ENCODE measurements at regions not wholly inside any gene's neighbourhood (a gene's known extent, or its start where the extent isn't known, plus 50 kb on each side); places are given as distances from the start of the nearest gene placed in this dataset.

GRCh38 chr2:200181755-200182154 is 124.7 kb upstream of the SPATS2L start:
- Histone ChIP-seq H3K36me3 (no peaks in the 10 kb centered on the region), H3K27me3 (no peaks in the 10 kb centered on the region), H3K4me1 (peaks cover 0 to 22% (median 6%) of the 10 kb centered on the region in 4 donors), H3K27ac (no peak overlapping the region), H3K4me3 (no peak overlapping the region), H3K9me3 (no peaks in the 10 kb centered on the region)
- ATAC-seq (no peak), DNase-seq (no peak)
- intact Hi-C loops (cut with DNase I): no loop called here
- no peak for TF ChIP-seq POLR2A (IDR thresholded peaks at IDR 0.05)
- TF ChIP-seq, protein P1, sequence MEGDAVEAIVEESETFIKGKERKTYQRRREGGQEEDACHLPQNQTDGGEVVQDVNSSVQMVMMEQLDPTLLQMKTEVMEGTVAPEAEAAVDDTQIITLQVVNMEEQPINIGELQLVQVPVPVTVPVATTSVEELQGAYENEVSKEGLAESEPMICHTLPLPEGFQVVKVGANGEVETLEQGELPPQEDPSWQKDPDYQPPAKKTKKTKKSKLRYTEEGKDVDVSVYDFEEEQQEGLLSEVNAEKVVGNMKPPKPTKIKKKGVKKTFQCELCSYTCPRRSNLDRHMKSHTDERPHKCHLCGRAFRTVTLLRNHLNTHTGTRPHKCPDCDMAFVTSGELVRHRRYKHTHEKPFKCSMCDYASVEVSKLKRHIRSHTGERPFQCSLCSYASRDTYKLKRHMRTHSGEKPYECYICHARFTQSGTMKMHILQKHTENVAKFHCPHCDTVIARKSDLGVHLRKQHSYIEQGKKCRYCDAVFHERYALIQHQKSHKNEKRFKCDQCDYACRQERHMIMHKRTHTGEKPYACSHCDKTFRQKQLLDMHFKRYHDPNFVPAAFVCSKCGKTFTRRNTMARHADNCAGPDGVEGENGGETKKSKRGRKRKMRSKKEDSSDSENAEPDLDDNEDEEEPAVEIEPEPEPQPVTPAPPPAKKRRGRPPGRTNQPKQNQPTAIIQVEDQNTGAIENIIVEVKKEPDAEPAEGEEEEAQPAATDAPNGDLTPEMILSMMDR (IDR thresholded peaks at IDR 0.05): no peak
- 65% methylated on average over 2 of the region's 5 CpGs for WGBS (ENCODE audit: insufficient coverage, low coverage, low lambda C conversion rate, missing lambda C conversion rate)

DNA sequence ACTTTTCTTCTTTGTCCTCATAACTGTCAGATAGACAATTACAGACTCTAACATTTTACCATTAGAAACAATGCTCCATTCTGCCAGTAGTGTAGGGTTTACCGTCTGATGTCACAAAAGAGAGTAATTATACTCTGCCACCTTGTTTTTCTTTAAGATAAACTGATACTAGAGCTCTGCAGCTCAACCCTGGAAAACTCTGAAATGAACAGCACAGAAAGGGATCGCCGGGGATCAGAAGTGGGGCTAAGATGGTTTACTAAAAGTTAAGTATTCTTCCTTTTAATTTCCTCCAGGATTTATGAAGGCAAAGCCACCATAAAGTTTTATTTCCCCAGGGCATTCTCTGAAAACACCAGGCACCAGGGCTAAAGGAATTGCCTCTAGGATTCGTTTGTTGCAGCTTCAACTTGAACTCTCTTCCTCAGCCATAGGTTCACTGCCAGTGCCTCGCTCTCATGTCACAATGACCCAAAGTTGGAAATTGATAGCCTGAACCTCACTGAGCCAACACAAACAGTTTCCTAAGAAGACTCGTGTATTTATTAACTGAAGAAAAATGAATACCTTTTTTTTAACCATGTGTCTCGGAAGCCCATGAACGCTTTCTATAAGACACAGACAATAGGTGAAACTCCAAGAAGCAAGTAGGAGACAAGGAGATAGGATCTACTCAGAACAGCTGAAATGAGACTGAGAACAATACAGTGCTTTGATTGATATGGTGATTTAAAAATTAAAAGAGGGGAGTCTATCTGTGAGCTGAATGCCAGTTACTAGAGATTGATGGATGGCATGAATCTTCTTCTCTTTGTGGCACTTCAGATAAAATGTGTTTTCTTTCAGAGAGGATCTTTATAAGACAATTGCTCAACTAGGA is 121.5 kb upstream of the SPATS2L start:
- Histone ChIP-seq H3K9me3 (no peaks in the 10 kb centered on the region), H3K4me3 (peak overlapping the region in 2 of 3 donors; percentile 26 to 34), H3K27me3 (no peaks in the 10 kb centered on the region), H3K36me3 (no peaks in the 10 kb centered on the region), H3K27ac (peak overlapping the region in 2 of 3 donors; percentile 42 to 49), H3K4me1 (peaks cover 0 to 22% (median 6%) of the 10 kb centered on the region in 4 donors)
- ATAC-seq (peak; percentile 90 to 97 (median 94)), DNase-seq (peak in 1 of 3 donors; percentile 66)
- 21% methylated on average over 8 of the region's 8 CpGs for WGBS (ENCODE audit: insufficient coverage, low coverage, low lambda C conversion rate, missing lambda C conversion rate)
- no peak for TF ChIP-seq POLR2A (IDR thresholded peaks at IDR 0.05)
- TF ChIP-seq, protein P1 (IDR thresholded peaks at IDR 0.05): peak in 1 of 4 donors; percentile 7
- intact Hi-C loops (cut with DNase I): no loop called here

- Histone ChIP-seq H3K27me3 (no peaks in the 10 kb centered on the region), H3K9me3 (no peaks in the 10 kb centered on the region), H3K27ac (peak overlapping the region in 2 of 3 donors; percentile 42 to 49), H3K4me1 (peaks cover 0 to 22% (median 6%) of the 10 kb centered on the region in 4 donors), H3K4me3 (peak overlapping the region in 1 of 3 donors; percentile 34), H3K36me3 (no peaks in the 10 kb centered on the region)
- peak; percentile 68 to 89 (median 82) for ATAC-seq
- no peak for DNase-seq
- WGBS (ENCODE audit: insufficient coverage, low coverage, low lambda C conversion rate, missing lambda C conversion rate): 23% methylated on average over 5 of the region's 5 CpGs
- TF ChIP-seq, protein P1 (IDR thresholded peaks at IDR 0.05): no peak
- no peak for TF ChIP-seq POLR2A (IDR thresholded peaks at IDR 0.05)
- intact Hi-C loops (cut with DNase I): no loop called here
Observed at GRCh38 chr2:200185628-200186000, 120.9 kb upstream of the SPATS2L start.

GRCh38 chr2:200186002-200186401 is 120.5 kb upstream of the SPATS2L start:
- Histone ChIP-seq H3K36me3 (no peaks in the 10 kb centered on the region), H3K4me1 (peaks cover 0 to 22% (median 6%) of the 10 kb centered on the region in 4 donors), H3K27ac (peak overlapping the region in 1 of 3 donors; percentile 25), H3K9me3 (no peaks in the 10 kb centered on the region), H3K4me3 (no peak overlapping the region), H3K27me3 (no peaks in the 10 kb centered on the region)
- no peak for DNase-seq
- 58% methylated on average over 1 of the region's 1 CpG for WGBS (ENCODE audit: insufficient coverage, low coverage, low lambda C conversion rate, missing lambda C conversion rate)
- intact Hi-C loops (cut with DNase I): no loop called here
- TF ChIP-seq, protein P1 (IDR thresholded peaks at IDR 0.05): no peak
- TF ChIP-seq POLR2A (IDR thresholded peaks at IDR 0.05): no peak
- no peak for ATAC-seq
